NCI-H526 (cell line): ENCODE measurements at regions not wholly inside any gene's neighbourhood (a gene's known extent, or its start where the extent isn't known, plus 50 kb on each side); places are given as distances from the start of the nearest gene placed in this dataset.
A peak's percentile ranks its signal among the peaks of the same experiment; 100 is the strongest.

ENCODE experiments used
- DNase-seq, 2 experiments: peaks; one replicate each; lab custom pipeline; 2025; lab: John Stamatoyannopoulos, UW

DNA sequence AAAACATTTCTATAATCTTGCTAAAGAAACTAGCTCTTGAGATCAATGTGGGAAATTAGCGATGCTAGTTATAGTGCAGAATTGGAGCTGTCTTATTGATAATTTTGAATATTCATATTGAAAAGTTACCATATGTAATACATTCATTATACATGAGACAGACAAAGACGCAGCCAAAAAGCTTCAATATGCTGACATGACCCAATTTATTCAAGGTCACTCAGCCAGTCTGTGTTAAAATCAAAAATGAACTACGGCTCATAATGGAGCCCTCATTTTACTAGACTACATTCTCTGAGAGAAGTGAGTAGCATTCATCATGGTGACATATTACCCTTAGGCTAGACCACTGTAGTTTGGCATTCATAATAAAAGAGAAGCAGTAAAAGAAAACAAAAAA is 107.3 kb upstream of the GABRG2 start:
- no peak for DNase-seq

- DNase-seq = peak; percentile 3 to 33
Observed at GRCh38 chr5:161966564-161966963, 101.0 kb upstream of the GABRG2 start.

DNA sequence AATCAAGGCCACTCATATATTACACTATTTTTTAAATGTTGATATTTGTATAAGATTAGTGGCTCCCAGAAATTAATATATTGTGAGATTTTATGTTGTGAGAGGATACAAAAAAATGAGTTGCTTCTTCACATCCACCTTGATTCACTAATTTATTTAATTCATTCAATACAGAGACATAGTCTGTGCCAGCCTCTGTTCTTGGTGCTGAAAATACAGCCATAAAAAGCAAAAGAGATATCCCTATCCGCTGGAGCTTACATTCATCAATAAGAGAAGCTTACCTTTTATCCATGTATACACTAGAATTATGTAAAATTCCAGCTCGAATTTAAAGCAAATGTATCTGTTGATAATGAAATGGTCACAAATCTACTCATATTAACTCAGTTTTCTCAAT is 92.2 kb upstream of the GABRG2 start:
- no peak for DNase-seq

DNA sequence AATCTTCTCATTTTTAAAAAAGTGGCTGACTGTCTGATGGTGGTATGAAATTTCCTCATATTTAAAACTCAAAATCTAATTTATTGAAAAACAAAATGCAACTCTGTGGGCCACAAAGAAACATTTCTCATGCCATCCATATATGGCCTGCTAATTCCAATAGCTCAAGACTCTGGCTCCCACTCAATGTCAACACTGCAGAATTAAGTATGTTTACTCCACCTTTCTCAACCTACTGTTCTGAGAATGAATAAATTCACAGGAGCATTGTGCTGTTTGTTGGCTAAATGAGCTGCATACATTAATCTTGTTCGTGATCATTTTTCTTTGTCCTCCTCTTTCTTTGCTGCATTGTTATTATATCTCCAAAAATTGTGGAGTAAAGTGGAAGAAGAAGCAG is 79.5 kb upstream of the GABRG2 start:
- DNase-seq = no peak
